ENCODE measurements at regions not wholly inside any gene's neighbourhood (a gene's known extent, or its start where the extent isn't known, plus 50 kb on each side); places are given as distances from the start of the nearest gene placed in this dataset.
"Not testable (repeated sequence)": the region's sequence is repeated elsewhere in the genome, so short reads cannot be mapped to it uniquely, and the experiment has no call there.

DNA sequence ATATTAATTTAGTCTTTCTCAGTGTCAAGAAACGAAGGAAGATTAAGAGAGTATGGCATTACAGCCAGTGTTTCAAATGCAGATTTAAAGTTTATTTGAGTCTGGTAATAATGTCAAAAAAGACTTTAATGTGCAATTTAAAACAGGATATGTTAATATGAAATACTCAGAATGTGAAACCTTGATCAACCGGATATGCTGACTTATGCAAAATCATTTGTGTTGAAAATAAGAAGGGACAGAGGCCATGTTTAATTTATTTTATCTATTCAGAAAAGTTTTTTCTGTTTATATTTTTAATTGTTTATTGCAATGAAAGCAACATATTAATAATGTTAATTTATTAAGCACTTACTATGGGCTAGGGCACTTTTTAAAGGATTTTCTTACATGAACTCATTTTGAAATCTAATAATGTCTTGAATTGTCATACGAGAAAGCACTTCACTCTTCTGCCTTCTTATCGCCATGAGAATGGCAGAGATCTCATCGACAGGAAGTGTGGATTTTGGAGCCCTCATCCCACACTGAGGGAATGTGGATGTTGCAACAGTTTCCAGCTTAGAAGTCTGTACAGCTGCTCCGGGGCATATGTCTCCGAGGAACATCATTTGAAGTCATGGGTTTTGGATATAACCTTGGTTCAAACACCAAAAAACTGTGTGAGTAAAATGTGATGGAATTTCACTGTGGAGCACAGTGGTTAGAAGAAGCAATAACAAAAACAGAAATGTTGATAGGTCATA is 1410.4 kb downstream of the EPHA7 start:
- no peak for DNase-seq

DNA sequence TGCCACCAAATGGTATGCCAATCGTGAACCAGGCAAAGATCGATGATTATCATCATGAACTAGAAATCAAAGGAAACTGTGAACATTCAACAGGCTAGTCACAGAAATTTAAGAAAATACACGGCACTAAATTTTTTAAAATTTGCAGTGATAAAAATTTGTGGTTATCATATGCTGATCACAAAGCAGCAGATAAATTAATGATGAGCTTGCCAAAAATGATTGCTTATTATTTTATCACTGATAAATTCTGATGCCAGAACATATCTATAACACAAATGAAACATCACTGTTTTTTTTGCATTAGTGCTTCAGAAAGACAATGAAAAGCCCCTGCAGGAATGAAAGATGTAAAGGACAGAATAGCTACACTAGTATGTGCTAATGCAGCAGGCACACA is 1413.2 kb upstream of the MAP3K7 start:
- DNase-seq = no peak

DNA sequence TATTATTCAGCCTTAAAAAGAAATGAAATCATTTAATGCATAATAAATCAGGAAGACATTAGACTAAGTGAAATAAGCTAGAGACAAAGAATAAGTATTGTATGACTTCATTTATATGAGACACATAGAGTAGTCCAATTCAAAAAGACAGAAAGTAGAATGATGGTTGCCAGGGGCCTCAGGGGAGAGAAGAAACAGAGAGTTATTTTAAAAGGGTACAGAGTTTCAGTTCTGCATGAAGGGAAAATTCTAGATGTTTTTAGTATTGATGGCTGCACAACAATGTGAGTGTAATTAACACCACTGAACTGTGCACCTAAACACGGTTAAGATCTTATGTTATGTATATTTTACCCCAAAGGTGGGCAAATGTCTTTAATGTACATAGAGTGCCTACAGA is 1407.9 kb upstream of the MAP3K7 start:
- DNase-seq = no peak

DNA sequence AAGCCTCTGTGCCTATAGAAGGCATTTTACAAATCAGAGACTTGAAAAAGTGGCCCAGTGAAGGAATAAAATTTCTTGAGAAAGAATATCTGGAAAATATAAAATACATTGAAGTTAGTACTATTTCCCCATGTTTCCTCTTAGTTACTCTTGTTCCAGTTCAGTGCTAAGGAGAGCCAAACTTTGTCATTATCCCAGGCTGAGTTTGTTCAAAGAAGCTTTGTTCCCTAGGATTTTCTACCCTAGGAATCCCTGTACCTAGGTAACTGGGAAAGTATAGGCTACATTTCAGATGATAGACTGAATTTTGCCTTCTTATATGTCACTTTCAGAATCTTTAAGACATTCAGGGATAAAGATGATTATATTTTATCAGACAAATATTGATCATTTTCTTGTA is 1395.7 kb upstream of the MAP3K7 start:
- DNase-seq = no peak

DNA sequence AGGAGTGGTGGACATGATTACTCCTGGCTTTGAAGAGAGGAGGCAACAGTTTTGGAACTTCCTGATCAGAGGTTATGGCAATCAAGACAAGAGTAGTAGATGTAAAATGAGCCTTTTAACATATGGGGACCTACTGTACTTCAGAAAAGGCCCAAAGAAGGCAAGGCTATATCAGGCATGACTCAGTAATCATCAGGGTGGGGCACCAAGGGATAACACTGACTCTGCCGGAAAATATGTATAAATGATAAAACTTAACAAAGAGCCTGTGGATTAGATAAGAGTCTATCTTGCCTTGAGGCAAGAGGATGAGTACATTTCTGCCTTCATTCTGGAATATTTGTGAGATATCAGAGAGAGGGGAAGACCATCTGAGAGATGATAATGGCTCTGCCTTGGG is 1389.9 kb upstream of the MAP3K7 start:
- no peak for DNase-seq

DNA sequence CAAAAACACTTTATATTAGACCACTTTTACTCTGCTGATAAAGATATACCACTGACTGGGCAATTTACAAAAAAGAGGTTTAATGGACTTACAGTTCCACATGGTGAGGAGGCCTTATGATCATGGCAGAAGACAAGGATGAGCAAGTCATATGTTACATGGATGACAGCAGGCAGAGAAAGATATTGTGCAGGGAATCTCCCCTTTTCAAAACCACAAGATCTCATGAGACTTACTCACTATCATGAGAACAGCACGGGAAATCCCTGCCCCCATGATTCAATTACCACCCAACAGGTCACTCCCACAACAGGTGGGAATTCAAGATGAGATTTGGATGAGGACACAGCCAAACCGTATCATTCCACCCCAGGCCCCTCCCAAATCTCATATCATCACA is 1383.8 kb upstream of the MAP3K7 start:
- no peak for DNase-seq

DNA sequence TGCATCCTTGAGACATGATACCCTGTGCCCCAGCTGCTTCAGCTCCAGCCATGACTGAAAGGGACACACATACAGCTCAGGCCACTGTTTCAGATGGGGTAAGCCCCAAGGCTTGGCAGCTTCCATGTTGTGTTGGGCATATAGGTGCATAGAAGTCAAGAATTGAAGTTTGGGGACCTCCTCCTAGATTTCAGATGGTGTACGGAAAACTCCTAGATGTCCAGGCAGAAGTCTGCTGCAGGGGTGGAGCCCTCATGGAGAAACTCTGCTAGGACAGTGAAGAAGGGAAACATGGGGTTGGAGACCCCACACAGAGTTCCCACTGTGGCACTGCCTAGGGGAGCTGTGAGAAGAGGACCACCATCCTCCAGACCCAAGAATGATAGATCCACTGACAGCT is 1379.0 kb upstream of the MAP3K7 start:
- DNase-seq = no peak

DNA sequence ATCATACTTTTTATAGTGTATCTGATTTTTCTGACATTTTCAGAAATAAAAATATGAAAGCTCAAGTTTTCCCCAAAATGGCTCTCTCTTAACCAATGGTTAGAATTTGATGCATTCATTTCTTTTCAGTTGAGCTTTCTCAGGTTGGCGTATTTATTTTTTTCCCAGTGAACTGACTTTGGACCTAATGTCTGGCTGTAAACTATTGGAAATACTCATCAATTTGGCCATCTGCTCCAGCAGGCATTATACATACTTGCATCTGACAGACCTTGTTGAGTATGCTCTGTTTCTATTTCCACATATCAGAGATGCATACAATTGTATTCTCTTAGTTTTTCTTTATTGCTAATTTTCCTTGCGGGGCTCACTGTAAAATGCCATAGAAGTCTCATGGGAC is 1374.8 kb upstream of the MAP3K7 start:
- DNase-seq = no peak

DNA sequence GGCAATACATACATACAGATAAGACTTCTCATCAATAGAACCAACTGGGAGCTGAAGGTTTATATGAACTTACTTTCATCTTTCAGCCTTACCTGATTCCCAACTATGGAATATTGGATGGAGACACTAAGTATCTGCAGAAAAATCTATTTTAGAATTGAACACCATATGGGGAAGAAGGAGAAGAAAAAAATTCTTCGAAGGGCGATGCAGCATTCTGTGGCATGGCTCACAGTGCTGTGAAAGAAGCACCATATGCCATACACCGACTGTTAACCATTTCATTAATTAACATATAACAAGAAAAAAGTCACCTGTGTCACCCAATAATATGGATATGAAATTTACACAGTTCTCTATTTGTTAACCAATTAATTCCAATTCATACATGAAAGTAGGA is 1374.4 kb upstream of the MAP3K7 start:
- no peak for DNase-seq

DNA sequence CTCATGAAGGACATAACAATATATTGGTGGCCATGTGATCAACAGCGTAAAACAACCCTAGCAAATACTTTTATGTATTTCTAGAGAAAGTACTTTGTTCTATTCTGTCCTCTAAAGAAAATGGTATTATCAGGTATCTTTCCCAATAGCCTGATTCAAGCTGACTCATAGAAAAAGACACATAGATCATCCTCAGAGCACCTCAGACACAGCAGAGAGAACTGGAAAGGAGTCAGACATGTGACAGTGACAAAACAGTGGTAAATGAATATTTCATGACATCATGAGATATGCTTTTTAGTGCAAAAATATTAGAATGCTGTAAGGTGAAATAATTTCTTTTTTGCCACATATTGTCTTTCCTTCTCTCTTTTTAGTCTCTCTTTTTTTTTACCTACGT is 1355.0 kb upstream of the MAP3K7 start:
- no peak for DNase-seq

DNA sequence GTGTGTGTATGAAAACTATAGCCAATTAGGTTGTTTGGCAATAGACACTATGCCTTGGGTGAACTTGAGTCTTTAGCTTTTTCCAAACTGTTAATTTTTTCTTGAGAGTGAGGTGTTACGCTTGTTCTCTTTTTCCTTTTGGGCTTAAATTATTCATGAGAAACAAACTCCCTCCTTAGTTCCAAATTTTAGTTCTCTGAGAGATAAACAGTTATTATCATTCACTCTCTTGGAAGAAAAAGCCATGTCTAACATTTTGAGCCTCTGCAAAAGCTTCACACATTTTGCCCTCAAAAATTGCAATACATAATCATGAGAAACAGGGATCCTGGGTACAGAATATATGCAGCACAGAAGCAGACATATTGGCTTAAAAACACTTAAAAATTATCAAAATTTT is 1353.9 kb upstream of the MAP3K7 start:
- DNase-seq = no peak

DNA sequence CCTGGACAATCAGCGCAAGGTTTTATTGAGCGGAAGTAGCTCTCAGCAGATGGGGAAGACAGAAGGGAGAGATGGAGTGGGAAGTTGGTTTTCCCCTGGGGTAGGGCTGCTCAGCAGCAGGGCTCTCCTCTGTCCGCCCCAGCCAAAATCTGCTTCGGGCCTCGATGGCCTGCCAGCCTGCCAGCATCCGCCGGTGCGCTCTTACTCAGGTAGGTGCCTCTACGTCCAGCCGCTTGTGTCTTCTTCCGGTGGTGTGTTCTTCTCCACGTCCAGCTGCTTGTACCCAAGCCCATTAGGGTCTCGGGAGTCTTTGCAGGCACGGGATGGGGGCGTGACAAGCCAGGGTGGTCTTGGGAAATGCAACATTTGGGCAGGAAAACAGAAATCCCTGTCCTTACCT is 1340.0 kb upstream of the MAP3K7 start:
- DNase-seq = no peak

DNA sequence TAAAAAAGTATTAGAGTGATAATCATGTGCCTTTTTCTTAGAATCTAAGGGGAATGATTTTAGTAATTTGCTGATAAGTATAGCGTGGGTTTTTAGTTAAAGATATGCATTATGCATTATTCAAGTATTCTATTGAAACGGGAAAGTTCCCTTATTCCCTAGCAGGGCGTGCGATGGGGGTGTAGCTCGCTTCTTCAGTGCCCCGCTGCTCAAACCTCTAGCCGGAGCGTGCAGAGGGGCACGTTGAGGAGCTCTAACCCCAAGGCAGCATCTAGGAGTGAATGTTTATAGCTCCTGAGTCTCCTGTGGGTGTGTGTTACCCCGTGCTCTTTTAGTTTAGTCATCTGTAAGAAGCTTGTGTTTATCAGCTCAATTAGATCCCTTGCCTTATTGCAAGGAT is 1339.5 kb upstream of the MAP3K7 start:
- no peak for DNase-seq

DNA sequence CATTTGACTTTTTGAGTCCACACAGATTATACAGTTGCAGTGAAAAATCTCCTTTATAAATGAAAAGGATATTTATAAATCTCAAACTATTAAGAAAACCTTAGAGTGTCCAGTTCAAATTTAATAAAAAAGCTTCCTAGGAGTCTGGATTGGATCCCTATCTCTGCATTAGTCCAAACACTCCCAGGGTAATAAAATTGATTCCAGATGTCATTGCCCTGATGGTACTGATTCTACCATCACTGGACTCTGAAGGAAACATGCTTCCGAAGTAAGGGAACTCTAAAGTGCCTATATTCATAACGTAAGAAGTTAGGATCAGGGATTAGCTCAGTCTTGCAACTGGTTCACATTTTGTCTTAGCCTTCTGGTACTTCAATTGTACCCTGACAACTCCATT is 1325.1 kb upstream of the MAP3K7 start:
- DNase-seq = no peak

DNA sequence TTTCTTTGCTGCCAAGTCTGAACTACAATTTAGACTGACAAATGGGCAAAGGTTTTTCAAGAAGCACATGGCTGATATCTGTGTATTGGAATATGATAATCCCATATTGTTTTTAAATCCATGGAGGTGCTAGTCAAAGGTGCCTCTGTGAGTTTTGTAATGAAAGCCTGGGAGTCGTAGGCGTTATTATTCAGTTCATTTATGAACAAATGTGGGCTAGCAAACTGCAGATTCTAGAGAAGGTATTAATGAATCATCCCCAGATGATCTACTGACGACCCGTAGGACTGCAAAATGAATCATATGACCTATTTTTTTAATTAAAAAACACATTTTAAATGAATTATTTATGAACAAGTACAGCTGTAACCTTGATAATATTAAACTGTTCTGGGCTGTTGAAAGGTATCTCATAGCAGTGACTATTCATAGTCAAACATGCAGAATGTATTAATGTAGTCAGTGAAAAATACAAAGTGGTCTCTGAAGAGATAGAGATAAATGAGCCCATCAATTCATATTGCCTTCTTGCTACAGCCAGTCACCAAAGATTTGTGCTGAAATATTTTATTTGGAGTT is 1317.8 kb upstream of the MAP3K7 start:
- no peak for DNase-seq

DNA sequence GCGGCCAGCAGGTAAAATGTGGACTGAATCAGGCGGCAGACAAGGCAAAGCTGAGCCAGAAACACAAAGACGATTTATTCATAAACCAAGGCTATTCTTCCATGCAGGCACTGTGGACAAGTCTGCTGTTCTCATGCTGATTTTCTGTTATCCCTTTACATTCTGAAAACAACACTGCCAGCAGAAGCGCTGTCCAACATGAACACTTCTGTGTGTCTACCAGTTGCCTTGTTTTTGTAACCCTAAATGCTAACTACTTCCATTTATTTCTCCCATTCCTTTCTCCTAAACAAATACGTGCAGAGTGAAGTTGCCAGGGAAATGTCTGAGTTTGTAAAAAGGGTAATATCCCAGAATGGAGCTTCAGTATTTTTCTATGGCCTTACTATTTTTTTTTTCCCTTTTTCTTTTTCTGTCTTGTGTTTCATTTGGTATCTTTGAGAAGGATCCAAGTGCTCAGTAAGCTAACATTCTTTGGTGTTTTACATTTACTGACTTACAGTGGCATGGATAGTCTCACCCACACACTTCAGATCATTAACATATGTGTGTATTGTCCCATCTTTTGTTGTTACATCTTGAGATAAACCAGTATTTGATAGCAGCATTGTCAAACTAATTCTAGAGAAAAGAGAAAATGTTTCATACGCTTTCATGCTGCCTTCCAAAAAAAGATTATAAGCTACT is 1308.9 kb upstream of the MAP3K7 start:
- DNase-seq = no peak

DNA sequence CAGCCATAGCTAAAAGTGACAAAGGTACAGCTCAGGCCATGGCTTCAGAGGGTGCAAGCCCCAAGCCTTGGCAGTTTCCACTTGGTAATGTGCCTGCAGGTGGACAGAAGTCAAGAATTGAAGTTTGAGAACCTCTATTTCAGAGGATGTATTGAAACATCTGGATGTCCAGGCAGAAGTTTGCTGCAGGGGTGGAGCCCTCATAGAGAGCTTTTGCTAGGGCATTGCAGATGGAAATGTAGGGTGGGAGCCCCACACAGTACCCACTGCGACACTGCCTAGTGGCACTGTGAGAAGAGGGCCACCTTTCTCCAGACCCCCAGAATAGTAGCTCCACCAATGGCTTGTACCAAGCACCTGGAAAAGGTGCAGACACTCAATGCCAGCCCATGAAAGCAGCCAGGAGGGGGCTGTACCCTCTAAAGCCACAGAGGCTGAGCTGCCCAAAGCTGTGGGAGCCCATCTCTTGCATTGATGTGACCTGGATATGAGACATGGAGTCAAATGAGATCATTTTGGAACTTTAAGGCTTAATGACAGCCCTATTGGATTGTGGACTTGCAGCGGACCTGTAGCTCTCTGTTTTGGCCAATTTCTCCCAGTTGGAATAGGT is 1299.4 kb upstream of the MAP3K7 start:
- no peak for DNase-seq

DNA sequence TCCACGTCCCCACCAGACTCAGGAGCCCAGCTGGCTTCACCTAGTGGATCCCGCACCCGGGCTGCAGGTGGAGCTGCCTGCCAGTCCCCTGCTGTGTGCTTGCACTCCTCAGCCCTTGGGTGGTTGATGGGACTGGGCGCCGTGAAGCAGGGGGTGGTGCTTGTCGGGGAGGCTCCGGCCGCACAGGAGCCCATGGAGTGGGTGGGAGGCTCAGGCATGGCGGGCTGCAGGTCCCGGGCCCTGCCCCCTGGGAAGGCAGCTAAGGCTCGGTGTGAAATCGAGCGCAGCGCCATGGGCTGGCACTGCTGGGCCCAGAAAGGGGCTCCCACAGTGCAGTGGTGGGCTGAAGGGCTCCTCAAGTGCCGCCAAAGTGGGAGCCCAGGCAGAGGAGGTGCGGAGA is 1294.9 kb upstream of the MAP3K7 start:
- DNase-seq = not testable (repeated sequence)

DNA sequence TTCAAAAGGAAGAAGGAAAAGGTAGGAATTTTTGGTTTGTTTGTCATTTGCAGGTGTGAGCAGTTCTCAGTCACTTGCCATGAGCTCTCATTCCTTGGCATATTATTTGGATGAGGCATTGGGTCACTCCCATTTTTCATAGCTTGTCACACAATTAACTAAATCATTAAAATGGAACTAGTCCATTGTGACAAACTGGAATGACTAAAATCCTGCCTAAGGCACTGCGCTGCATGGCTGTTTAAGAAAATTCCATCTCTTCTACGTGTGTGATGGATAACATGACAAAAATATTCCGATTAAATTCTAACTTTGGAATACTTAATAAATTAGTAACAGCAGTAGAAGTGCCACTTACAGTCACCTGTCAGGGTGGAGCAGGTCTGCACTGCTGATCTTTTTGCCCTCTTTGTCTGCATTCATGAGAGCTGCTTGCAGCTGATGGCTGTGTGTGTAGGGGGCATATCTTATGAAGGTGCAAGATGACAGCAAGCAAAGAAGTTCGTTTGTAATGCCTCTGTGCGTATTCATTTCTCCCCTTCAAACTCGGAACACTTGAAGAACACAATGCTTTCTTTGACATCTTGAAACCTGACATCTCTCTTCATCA is 1292.6 kb upstream of the MAP3K7 start:
- no peak for DNase-seq

DNA sequence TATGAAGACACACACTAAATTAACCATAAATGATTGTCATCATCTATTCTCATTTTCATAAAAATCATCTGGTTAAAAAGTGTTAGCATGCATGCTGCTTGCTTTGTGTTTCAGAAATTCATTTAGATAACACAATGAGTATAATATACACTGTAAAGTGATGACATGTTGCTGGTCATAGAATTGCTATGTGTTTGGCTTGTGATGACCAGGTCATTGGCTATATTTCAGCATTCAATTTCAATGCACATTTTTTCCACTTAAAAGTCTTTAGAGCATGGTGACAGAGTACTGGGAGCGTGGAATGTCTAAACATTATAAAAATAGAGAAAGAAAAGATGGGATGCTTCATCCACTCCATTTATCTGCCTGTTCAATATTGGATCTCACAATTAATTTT is 1291.1 kb upstream of the MAP3K7 start:
- no peak for DNase-seq

DNA sequence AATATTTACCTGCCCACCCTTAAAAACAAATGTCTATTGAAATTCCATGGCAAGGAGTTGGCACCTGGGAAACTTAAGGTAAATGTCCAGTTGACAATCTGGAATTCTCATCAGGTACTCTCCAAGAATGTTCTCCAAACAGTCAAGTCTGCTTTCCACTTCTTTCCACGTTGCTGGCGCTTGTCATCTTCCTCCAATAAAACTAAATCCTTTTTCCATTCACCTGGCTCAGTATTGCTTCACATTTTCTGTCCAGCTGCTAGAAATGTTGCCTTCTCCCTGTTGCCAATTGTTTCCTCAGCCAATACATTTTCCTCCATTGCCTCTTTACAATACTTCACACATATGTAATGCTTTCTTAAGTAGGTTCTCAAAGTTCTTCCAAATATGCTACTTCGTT is 1288.1 kb upstream of the MAP3K7 start:
- no peak for DNase-seq

DNA sequence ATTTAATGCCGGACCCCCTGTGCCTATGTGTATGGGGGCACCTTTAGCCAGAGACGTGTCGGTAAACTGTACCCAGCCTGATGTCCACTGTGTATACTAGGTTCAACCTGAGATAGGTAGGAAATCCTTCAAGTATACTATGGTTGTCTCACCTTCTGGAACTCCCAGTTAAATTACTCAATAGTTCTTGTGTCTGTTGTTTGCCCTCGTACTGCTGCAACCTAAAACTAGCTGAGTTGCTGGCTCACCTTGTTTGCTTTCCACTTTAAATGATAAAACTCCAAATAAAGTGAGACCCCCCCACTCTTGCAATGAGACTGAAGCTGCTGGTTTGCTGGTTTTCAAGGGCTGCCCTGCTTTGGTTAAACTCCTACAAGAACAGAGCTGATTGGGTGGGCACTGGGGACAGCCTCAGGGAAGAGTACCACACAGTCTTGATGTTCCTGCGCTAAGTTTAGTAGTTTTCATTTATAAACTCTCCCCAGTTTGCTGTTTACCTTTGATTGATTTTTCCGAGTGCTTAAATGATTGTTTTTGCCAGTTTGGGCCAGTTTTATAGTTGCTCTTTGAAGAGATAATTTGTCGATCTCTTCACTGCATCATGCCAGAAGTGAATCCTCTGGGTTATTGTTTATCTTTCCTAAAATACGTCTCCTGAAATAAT is 1281.8 kb upstream of the MAP3K7 start:
- DNase-seq = no peak

DNA sequence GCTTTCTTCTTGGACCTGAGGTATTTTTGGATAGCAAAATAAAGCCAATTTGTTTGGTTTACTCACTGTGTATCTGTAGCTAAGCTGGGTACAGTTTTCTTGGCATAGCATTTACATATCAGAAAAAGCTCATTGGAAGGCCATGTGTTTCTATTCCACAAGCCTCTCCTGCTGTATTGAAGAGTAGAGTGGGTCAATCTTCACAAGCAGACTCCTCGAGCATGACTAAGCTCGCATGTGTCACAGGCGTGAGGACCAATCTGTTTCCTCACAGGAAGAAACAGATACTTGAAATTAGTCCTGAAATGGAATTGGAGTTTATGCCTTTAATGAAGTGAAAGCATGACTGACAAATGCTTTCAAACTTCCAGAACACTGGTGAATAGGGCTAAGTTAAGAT is 1279.0 kb upstream of the MAP3K7 start:
- DNase-seq = no peak

Measured in NCI-H774 (cell line).